ENCODE measurements at regions not wholly inside any gene's neighbourhood (a gene's known extent, or its start where the extent isn't known, plus 50 kb on each side); places are given as distances from the start of the nearest gene placed in this dataset.

- TF ChIP-seq, protein P1, sequence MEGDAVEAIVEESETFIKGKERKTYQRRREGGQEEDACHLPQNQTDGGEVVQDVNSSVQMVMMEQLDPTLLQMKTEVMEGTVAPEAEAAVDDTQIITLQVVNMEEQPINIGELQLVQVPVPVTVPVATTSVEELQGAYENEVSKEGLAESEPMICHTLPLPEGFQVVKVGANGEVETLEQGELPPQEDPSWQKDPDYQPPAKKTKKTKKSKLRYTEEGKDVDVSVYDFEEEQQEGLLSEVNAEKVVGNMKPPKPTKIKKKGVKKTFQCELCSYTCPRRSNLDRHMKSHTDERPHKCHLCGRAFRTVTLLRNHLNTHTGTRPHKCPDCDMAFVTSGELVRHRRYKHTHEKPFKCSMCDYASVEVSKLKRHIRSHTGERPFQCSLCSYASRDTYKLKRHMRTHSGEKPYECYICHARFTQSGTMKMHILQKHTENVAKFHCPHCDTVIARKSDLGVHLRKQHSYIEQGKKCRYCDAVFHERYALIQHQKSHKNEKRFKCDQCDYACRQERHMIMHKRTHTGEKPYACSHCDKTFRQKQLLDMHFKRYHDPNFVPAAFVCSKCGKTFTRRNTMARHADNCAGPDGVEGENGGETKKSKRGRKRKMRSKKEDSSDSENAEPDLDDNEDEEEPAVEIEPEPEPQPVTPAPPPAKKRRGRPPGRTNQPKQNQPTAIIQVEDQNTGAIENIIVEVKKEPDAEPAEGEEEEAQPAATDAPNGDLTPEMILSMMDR (conservative IDR thresholded peaks at IDR 0.05; ENCODE audit: low read length): no peak
- no peak for TF ChIP-seq EZH2phosphoT487 (IDR thresholded peaks at IDR 0.05; ENCODE audit: borderline replicate concordance)
These were observed 901.5 kb downstream of the TBC1D22A start for GRCh38 chr22:47663615-47664605.
